Retinal pigment epithelial cell (primary cell): ENCODE measurements at regions not wholly inside any gene's neighbourhood (a gene's known extent, or its start where the extent isn't known, plus 50 kb on each side); places are given as distances from the start of the nearest gene placed in this dataset.

ENCODE experiments used
- DNase-seq: peaks from one replicate; pipeline ENCODE4 v3.0.0-alpha.2; 2010; ENCODE audit warnings: low read depth
- H3K4me3 ChIP-seq: 2 replicates; pipeline ENCODE4 v1.5.1; 2011; ENCODE audit warnings: mild to moderate bottlenecking, low read length, control low read depth, moderate library complexity
- TF ChIP-seq, protein P1 (sequence below): conservative IDR thresholded peaks from 2 replicates; pipeline ENCODE4 v1.5.1; 2011; ENCODE audit warnings: low read depth, low read length, control low read depth, inconsistent platforms

GRCh38 chr10:36266923-36267322 is 624.8 kb upstream of the FZD8 start:
- H3K4me3 ChIP-seq = no peak overlapping the region
- no peak for DNase-seq
- TF ChIP-seq, protein P1, sequence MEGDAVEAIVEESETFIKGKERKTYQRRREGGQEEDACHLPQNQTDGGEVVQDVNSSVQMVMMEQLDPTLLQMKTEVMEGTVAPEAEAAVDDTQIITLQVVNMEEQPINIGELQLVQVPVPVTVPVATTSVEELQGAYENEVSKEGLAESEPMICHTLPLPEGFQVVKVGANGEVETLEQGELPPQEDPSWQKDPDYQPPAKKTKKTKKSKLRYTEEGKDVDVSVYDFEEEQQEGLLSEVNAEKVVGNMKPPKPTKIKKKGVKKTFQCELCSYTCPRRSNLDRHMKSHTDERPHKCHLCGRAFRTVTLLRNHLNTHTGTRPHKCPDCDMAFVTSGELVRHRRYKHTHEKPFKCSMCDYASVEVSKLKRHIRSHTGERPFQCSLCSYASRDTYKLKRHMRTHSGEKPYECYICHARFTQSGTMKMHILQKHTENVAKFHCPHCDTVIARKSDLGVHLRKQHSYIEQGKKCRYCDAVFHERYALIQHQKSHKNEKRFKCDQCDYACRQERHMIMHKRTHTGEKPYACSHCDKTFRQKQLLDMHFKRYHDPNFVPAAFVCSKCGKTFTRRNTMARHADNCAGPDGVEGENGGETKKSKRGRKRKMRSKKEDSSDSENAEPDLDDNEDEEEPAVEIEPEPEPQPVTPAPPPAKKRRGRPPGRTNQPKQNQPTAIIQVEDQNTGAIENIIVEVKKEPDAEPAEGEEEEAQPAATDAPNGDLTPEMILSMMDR = no peak

- TF ChIP-seq, protein P1 = no peak
- no peak overlapping the region for H3K4me3 ChIP-seq
- DNase-seq = no peak
Measured at GRCh38 chr10:36265741-36266140, 623.6 kb upstream of the FZD8 start.

GRCh38 chr10:36263871-36264270 is 621.8 kb upstream of the FZD8 start:
- no peak overlapping the region for H3K4me3 ChIP-seq
- no peak for DNase-seq
- TF ChIP-seq, protein P1 = no peak

DNA sequence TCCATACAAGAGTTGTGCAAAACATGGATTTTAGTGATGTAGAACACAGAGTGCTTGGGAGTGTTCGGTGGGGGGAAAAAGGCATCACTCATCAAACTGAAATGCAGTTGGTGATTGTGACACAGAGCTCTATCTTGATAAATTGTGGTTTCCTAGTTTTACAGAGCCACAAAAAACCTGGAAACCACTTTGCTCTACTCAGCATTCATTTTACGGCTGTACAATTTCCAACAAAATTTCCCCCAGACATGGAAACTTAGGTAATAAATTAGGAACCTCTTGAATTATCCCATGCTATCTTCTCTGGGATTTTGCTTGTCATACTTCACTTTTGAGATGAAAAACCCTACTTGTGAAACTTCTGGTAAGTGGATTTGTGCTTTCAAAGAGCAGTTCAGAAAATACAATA is 614.9 kb upstream of the FZD8 start:
- DNase-seq = no peak
- TF ChIP-seq, protein P1 = no peak
- H3K4me3 ChIP-seq = no peak overlapping the region

DNA sequence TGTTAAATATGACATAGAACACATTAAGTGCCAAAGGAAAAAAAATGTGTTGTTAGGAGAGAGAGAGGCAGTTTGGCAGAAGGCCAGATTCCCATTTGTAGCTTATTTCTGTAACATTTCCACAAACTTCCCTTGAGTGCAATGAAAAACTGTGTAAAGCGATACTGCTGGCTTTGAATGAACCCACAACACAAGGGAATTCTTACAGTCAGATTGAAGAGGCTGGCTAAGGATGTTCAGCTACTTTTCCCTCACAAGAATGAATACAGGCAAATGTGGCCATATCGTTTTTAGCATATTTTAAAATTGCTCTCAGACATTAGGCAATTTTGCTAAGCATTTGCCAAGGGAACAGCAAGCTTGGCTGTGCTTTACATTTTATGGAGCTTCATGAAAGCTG is 614.1 kb upstream of the FZD8 start:
- no peak overlapping the region for H3K4me3 ChIP-seq
- DNase-seq = peak; percentile 5
- TF ChIP-seq, protein P1 = no peak

DNA sequence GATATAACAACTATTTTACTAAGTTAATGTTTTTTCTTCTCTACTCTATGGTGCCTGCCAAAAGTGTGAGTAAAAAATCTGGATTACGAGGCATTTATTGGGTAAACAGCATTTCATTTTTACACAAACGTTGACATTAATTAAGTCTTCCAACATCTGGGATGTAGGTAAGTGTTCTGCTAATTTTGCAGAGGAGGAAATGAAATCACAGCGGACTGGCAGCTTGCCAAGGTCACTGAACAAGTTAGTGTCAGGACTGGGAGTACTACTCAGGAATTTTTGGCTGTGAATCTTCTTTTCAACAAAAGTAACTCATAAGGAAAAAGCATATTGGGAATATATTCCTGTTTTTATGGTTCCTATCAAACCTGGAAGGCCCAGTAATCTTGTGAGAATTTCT is 612.1 kb upstream of the FZD8 start:
- no peak for DNase-seq
- TF ChIP-seq, protein P1 = no peak
- H3K4me3 ChIP-seq = no peak overlapping the region

DNA sequence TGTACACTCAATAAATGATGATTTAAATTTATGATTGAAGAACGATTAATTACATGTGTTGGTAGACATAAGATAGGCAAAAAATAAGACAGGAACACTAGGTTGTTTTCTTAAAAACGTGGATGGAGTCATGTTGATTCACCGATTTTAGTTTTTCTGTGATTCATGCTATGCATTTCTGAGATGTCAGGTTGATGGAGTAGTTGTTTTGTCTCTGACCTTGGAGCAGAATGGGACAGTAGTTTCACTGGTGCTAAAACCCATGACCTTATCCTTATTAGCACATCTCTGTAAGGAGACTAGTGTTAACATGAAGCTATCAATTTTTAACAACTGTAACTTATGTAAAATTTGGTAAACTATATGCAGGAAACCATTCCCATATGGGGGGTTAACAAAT is 611.6 kb upstream of the FZD8 start:
- TF ChIP-seq, protein P1 = no peak
- DNase-seq = no peak

More for the DNA sequence above, 611.6 kb upstream of the FZD8 start:
- no peak overlapping the region for H3K4me3 ChIP-seq
